HepG2 (cell line): ENCODE measurements at regions not wholly inside any gene's neighbourhood (a gene's known extent, or its start where the extent isn't known, plus 50 kb on each side); places are given as distances from the start of the nearest gene placed in this dataset.

Experiments used
- ATAC-seq: fragments of 200-7000 bp; cut with Tn5 transposase; 3 replicates; pipeline ENCODE4 v1.9.1; 2020; ENCODE audit warnings: mild to moderate bottlenecking, moderate library complexity
- BruUV-seq: library from RNA; stranded (reverse); fragments of 400-500 nt; replicated peaks from 2 replicates; lab custom pipeline; 2021; lab: Mats Ljungman, UMichigan
- CTCF ChIA-PET: fragments of 300-600 bp; formaldehyde crosslinking; extraction: SDS; loops from one replicate; lab custom pipeline; 2021; ENCODE audit warnings: low total read pairs, inconsistent platforms, low intra/inter-chr PET ratio; lab: Yijun Ruan, JAX
- POLR2A ChIA-PET: fragments of 350-600 bp; sonication (Branson Sonifier 250); formaldehyde crosslinking; loops from one replicate; lab custom pipeline; 2020; ENCODE audit warnings: antibody characterized with exemption, inconsistent platforms; lab: Yijun Ruan, JAX
- DNase-seq: peaks from one replicate; pipeline ENCODE4 v3.0.0-alpha.2; 2015; ENCODE audit warnings: low spot score
- FAIRE-seq: peaks from 3 replicates; lab custom pipeline; 2011; peaks lifted over from hg19 to GRCh38; lab: Jason Lieb, UNC
- H2AFZ ChIP-seq: one replicate; pipeline ENCODE4 v1.6.1; 2011; ENCODE audit warnings: low read length, inconsistent platforms
- H3K27ac ChIP-seq: fragments of 300-600 bp; 3 replicates; pipeline ENCODE4 v1.8.0; 2011; ENCODE audit warnings: mixed run types, mild to moderate bottlenecking, mixed read lengths, low read length, inconsistent platforms; ENCODE audit not compliant: insufficient read depth; ENCODE audit errors: extremely low read length
- H3K27me3 ChIP-seq, 2 experiments: fragments of 200-600 bp in 1 of 2; 2 replicates in 1 of 2; 3 replicates in 1 of 2; pipeline versions ENCODE4 v1.6.0 to v1.8.0; 2011; ENCODE audit warnings: low read length in 2 of 2, mild to moderate bottlenecking in 2 of 2, moderate library complexity in 2 of 2, inconsistent platforms in 1 of 2; ENCODE audit not compliant: insufficient read depth in 2 of 2, control insufficient read depth in 1 of 2
- H3K36me3 ChIP-seq, 2 experiments: fragments of 200-600 bp in 1 of 2; replicated peaks in 1 of 2; 2 replicates in 1 of 2; 3 replicates in 1 of 2; pipeline versions ENCODE4 v1.5.1 to v1.8.0; 2011; ENCODE audit warnings: low read length in 2 of 2, inconsistent platforms in 1 of 2; ENCODE audit not compliant: insufficient read depth in 2 of 2, control insufficient read depth in 1 of 2
- H3K4me1 ChIP-seq: 2 replicates; pipeline ENCODE4 v1.5.1; 2012; ENCODE audit warnings: low read length, inconsistent platforms; ENCODE audit not compliant: insufficient read depth
- H3K4me2 ChIP-seq: 2 replicates; pipeline ENCODE4 v1.6.0; 2011; ENCODE audit warnings: low read depth, low read length, inconsistent platforms
- H3K4me3 ChIP-seq, 3 experiments: fragments of 200-600 bp in 1 of 3; sonication (generic), shearing (Covaris generic) in 1 of 3; replicated peaks in 1 of 3; 2 replicates each; pipeline ENCODE4 v1.5.1; 2011 to 2016; ENCODE audit warnings: low read length in 3 of 3, inconsistent platforms in 2 of 3, low read depth in 2 of 3, mild to moderate bottlenecking in 2 of 3, control low read depth in 1 of 3, mixed read lengths in 1 of 3; ENCODE audit not compliant: insufficient read depth in 1 of 3
- H3K79me2 ChIP-seq: one replicate; pipeline ENCODE4 v1.6.1; 2011; ENCODE audit warnings: low read length, inconsistent platforms; ENCODE audit not compliant: insufficient read depth
- H3K9ac ChIP-seq: 2 replicates; pipeline ENCODE4 v1.6.0; 2011; ENCODE audit warnings: mild to moderate bottlenecking, low read depth, low read length, inconsistent platforms; ENCODE audit not compliant: insufficient read depth
- H3K9me3 ChIP-seq: 2 replicates; pipeline ENCODE4 v1.5.1; 2012; ENCODE audit warnings: mild to moderate bottlenecking, low read length
- H4K20me1 ChIP-seq: 2 replicates; pipeline ENCODE4 v1.6.0; 2011; ENCODE audit warnings: inconsistent platforms, mild to moderate bottlenecking, low read length, moderate library complexity; ENCODE audit not compliant: insufficient read depth
- ADNP ChIP-seq: sonication (generic); formaldehyde crosslinking; IDR thresholded peaks from 2 replicates; pipeline ENCODE4 v1.4.0; 2020; ENCODE audit warnings: missing genetic modification reagents
- FOXJ3 ChIP-seq: sonication (generic); formaldehyde crosslinking; IDR thresholded peaks from 2 replicates; pipeline ENCODE4 v1.4.0; 2020; ENCODE audit warnings: missing genetic modification reagents, mild to moderate bottlenecking, borderline replicate concordance
- HMGA1 ChIP-seq: sonication (generic); formaldehyde crosslinking; conservative IDR thresholded peaks from 2 replicates; pipeline ENCODE4 v1.4.0; 2020; ENCODE audit warnings: missing genetic modification reagents
- HNF4G ChIP-seq, 2 experiments: sonication (generic) in 1 of 2; formaldehyde crosslinking in 1 of 2; IDR thresholded peaks; 2 replicates each; pipeline versions ENCODE4 v1.4.0 to v1.6.1; 2011 to 2020; ENCODE audit warnings: borderline replicate concordance in 2 of 2, low read depth in 2 of 2, mild to moderate bottlenecking in 2 of 2, low read length in 1 of 2, missing genetic modification reagents in 1 of 2, moderate library complexity in 1 of 2
- KLF16 ChIP-seq, 2 experiments: sonication (generic) in 1 of 2; formaldehyde crosslinking in 1 of 2; IDR thresholded peaks; 2 replicates each; pipeline versions ENCODE4 v1.6.1 to v1.8.0; 2016 to 2023; ENCODE audit warnings: missing genetic modification reagents in 2 of 2, missing compliant biosample characterization in 1 of 2
- TBX3 ChIP-seq: fragments of 450-650 bp; IDR thresholded peaks from 2 replicates; pipeline ENCODE4 v1.6.1; 2017; ENCODE audit warnings: antibody characterized with exemption, mild to moderate bottlenecking, inconsistent platforms, borderline replicate concordance
- THAP11 ChIP-seq: IDR thresholded peaks from 2 replicates; pipeline ENCODE4 v1.6.1; 2016; ENCODE audit warnings: missing biosample characterization, missing genetic modification reagents
- ZNF24 ChIP-seq: fragments of 450-650 bp; IDR thresholded peaks from 2 replicates; pipeline ENCODE4 v1.6.1; 2017; ENCODE audit warnings: antibody characterized with exemption, mild to moderate bottlenecking
- ZNF569 ChIP-seq: sonication (generic); formaldehyde crosslinking; IDR thresholded peaks from 2 replicates; pipeline ENCODE4 v1.5.0; 2020; ENCODE audit warnings: mild to moderate bottlenecking, missing genetic modification reagents, moderate library complexity, borderline replicate concordance
- WGBS: methylation state at CpG from one replicate; pipeline ENCODE4 v1.1.6; 2017; ENCODE audit warnings: low lambda C conversion rate; 5-methylcytosine and 5-hydroxymethylcytosine counted together
- in situ Hi-C: cut with HindIII; loops from 2 replicates; pipeline ENCODE4 v1.10.0; 2017; ENCODE audit warnings: low pct_unique_long_range_greater_than_20kb; ENCODE audit not compliant: extremely low pct_ligation_motif_present
- intact Hi-C: fragments of 100-400 bp; cut with micrococcal nuclease; formaldehyde crosslinking; loops from one replicate; pipeline ENCODE4 v1.10.0; 2022; ENCODE audit not compliant: unreplicated experiment
- TF ChIP-seq, protein P1 (sequence below): sonication (generic); formaldehyde crosslinking; IDR thresholded peaks from 2 replicates; pipeline ENCODE4 v1.4.0; 2020; ENCODE audit warnings: missing genetic modification reagents, borderline replicate concordance
- TF ChIP-seq, protein P2 (sequence below): IDR thresholded peaks from 2 replicates; pipeline ENCODE4 v1.6.1; 2012; ENCODE audit warnings: low read depth, low read length, improper control_type of control experiment
- TF ChIP-seq, protein P3 (sequence below): sonication (generic); formaldehyde crosslinking; IDR thresholded peaks from 2 replicates; pipeline ENCODE4 v1.8.1; 2022; ENCODE audit warnings: low read depth, mild to moderate bottlenecking, missing genetic modification reagents
- TF ChIP-seq, protein P4 (sequence below): sonication (generic); formaldehyde crosslinking; IDR thresholded peaks from 2 replicates; pipeline ENCODE4 v1.8.1; 2023; ENCODE audit warnings: mild to moderate bottlenecking, inconsistent platforms, moderate library complexity, missing genetic modification reagents, borderline replicate concordance
- TF ChIP-seq, protein P5 (sequence below): sonication (generic); formaldehyde crosslinking; IDR thresholded peaks from 2 replicates; pipeline ENCODE4 v1.4.0; 2020; ENCODE audit warnings: missing genetic modification reagents

DNA sequence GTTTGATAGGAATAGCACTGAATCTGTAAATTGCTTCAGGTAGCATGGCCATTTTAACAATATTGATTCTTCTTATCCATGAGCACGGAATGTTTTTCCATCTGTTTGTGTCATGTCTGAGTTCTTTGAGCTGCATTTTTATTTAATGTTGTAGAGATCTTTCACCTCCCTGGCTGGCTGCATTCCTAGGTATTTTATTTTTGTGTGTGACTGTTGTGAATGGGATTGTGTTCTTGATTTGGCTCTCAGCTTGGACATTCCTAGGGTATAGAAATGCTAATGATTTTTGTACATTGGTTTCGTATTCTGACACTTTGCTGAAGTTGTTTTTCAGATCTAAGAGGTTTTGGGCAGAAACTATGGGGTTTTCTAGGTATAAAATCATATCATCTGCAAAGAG is 152.9 kb upstream of the CHD1 start (continued):
- TF ChIP-seq, protein P1, sequence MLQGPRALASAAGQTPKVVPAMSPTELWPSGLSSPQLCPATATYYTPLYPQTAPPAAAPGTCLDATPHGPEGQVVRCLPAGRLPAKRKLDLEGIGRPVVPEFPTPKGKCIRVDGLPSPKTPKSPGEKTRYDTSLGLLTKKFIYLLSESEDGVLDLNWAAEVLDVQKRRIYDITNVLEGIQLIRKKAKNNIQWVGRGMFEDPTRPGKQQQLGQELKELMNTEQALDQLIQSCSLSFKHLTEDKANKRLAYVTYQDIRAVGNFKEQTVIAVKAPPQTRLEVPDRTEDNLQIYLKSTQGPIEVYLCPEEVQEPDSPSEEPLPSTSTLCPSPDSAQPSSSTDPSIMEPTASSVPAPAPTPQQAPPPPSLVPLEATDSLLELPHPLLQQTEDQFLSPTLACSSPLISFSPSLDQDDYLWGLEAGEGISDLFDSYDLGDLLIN (CRISPR knock-in tag), result no peak
- TF ChIP-seq THAP11 (CRISPR knock-in tag) (no peak), ZNF569 (CRISPR knock-in tag) (no peak)
- TF ChIP-seq, protein P2, sequence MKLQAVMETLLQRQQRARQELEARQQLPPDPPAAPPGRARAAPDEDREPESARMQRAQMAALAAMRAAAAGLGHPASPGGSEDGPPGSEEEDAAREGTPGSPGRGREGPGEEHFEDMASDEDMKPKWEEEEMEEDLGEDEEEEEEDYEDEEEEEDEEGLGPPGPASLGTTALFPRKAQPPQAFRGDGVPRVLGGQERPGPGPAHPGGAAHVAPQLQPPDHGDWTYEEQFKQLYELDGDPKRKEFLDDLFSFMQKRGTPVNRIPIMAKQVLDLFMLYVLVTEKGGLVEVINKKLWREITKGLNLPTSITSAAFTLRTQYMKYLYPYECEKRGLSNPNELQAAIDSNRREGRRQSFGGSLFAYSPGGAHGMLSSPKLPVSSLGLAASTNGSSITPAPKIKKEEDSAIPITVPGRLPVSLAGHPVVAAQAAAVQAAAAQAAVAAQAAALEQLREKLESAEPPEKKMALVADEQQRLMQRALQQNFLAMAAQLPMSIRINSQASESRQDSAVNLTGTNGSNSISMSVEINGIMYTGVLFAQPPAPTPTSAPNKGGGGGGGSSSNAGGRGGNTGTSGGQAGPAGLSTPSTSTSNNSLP, result no peak

DNA sequence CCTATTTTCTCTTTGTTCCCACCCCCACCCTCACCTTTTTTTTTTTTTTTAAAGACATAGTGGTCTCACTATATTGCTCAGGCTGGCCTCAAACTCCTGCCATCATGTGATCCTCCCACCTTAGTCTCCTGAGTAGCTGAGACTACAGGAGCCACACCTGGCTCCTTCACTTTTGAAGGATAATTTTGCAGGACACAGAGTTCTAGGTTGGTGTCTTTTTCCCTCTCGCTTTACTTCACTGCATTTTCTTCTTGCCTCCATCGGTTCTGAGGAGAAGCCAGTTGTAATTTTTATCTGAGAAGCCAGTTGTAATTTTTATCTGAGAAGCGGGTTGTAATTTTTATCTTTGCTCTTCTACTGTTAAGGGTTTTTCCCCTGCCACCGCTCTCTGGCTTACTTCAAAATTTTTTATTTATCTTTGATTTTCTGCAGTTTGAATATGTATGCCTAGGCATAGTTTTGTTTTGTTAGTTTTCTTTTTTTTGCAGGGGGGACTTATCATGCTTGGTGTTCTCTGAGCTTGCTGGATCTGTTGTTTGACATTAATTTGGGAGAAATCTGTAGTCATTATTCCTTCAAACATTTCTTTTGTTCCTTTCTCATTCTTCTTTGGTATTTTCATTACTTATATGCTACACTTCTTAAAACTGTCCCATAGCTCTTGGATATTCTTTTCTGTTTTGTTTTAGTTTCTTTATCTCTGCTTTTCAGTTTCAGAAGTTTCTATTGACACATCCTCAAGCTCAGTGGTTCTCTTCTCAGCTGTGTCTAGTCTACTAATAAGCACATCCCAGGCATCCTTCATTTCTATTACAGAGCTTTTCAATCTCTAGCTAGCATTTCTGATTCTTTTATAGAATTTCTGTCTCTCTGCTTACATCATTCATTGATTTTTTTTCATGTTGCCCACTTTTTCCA is 148.2 kb upstream of the CHD1 start:
- H3K4me3 ChIP-seq, result no peak overlapping the region
- no peak overlapping the region for H3K27ac ChIP-seq
- in situ Hi-C loops (no loop called here), intact Hi-C loops (no loop called here)
- BruUV-seq, result no TSS peak
- 3% methylated on average over 4 of the region's 4 CpGs for WGBS
- H3K36me3 ChIP-seq, result no peaks in the 10 kb centered on the region
- H3K4me2 ChIP-seq, result no peak overlapping the region
- H4K20me1 ChIP-seq, result no peaks in the 10 kb centered on the region
- ChIA-PET CTCF (no interaction called here), POLR2A (no interaction called here)
- H3K9me3 ChIP-seq, result no peaks in the 10 kb centered on the region
- FAIRE-seq, result no peak
- no peaks in the 10 kb centered on the region for H3K79me2 ChIP-seq
- H3K9ac ChIP-seq, result no peak overlapping the region
- H3K4me1 ChIP-seq, result no peaks in the 10 kb centered on the region
- H2AFZ ChIP-seq, result no peak overlapping the region
- no peaks in the 10 kb centered on the region for H3K27me3 ChIP-seq
- no peak for DNase-seq
- no peak for ATAC-seq
- TF ChIP-seq ADNP (CRISPR knock-in tag), result no peak
- TF ChIP-seq, protein P3, sequence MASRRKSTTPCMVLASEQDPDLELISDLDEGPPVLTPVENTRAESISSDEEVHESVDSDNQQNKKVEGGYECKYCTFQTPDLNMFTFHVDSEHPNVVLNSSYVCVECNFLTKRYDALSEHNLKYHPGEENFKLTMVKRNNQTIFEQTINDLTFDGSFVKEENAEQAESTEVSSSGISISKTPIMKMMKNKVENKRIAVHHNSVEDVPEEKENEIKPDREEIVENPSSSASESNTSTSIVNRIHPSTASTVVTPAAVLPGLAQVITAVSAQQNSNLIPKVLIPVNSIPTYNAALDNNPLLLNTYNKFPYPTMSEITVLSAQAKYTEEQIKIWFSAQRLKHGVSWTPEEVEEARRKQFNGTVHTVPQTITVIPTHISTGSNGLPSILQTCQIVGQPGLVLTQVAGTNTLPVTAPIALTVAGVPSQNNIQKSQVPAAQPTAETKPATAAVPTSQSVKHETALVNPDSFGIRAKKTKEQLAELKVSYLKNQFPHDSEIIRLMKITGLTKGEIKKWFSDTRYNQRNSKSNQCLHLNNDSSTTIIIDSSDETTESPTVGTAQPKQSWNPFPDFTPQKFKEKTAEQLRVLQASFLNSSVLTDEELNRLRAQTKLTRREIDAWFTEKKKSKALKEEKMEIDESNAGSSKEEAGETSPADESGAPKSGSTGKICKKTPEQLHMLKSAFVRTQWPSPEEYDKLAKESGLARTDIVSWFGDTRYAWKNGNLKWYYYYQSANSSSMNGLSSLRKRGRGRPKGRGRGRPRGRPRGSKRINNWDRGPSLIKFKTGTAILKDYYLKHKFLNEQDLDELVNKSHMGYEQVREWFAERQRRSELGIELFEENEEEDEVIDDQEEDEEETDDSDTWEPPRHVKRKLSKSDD (CRISPR knock-in tag), result no peak
- TF ChIP-seq HNF4G (IDR thresholded peaks at IDR 0.05; ENCODE audit: borderline replicate concordance, low read depth, low read length), result no peak
- TF ChIP-seq HNF4G (CRISPR knock-in tag; IDR thresholded peaks at IDR 0.05; ENCODE audit: borderline replicate concordance, low read depth), result no peak
- TF ChIP-seq TBX3, result no peak
- TF ChIP-seq ZNF24, result no peak
- TF ChIP-seq, protein P4, sequence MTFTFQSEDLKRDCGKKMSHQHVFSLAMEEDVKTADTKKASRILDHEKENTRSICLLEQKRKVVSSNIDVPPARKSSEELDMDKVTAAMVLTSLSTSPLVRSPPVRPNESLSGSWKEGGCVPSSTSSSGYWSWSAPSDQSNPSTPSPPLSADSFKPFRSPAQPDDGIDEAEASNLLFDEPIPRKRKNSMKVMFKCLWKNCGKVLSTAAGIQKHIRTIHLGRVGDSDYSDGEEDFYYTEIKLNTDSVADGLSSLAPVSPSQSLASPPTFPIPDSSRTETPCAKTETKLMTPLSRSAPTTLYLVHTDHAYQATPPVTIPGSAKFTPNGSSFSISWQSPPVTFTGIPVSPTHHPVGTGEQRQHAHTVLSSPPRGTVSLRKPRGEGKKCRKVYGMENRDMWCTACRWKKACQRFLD (CRISPR knock-in tag), result no peak
- no peak for TF ChIP-seq FOXJ3
- TF ChIP-seq, protein P5, sequence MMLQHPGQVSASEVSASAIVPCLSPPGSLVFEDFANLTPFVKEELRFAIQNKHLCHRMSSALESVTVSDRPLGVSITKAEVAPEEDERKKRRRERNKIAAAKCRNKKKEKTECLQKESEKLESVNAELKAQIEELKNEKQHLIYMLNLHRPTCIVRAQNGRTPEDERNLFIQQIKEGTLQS, result no peak
- no peak for TF ChIP-seq KLF16 (CRISPR knock-in tag; IDR thresholded peaks at IDR 0.05)
- TF ChIP-seq HMGA1 (CRISPR knock-in tag), result no peak
